GM21723 (cell line): ENCODE measurements at regions not wholly inside any gene's neighbourhood (a gene's known extent, or its start where the extent isn't known, plus 50 kb on each side); places are given as distances from the start of the nearest gene placed in this dataset.
"Not testable (repeated sequence)": the region's sequence is repeated elsewhere in the genome, so short reads cannot be mapped to it uniquely, and the experiment has no call there.

Source experiments
- ATAC-seq: cut with Tn5 transposase; IDR thresholded peaks from one replicate; pipeline ENCODE4 v1.9.1; 2021; ENCODE audit warnings: mild to moderate bottlenecking, moderate library complexity; ENCODE audit not compliant: unreplicated experiment

DNA sequence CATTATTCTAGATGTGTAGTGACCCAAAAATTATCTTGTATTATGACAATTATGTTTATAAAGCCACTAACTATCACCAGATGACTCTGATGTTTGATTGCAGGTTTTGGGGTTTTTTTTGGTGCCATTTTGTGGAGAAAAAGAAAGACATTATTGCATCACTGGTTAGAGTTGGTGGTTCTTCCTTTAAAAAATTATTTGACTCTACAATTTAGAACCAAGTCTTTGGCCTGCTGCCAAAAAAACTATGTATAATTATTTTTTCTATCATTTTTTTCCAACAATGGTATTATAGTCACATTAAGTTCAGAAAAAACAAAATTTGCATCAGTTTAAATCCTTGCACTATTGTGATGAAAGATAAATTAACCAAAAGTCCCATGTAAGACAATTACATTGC lies 258.6 kb upstream of the GRM7 start:
- ATAC-seq, result no peak

DNA sequence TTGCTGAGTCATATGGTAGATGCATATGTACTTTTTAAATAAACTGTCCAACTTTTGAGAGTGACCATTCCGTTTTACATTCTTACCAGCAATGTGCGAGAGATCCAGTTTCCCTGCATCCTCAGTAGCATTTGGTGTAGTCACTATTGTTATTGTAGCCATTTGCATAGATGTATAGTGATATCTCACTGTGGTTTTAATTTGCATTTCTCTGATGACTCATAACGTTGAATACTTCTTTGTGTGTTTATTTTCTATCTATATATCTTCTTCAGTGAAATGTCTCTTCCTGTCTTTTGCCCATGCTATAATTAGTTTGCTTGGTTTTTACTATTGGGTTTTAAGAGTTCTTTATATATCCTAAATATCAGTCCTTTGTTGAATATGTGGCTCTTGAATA lies 255.7 kb upstream of the GRM7 start:
- ATAC-seq, result no peak

DNA sequence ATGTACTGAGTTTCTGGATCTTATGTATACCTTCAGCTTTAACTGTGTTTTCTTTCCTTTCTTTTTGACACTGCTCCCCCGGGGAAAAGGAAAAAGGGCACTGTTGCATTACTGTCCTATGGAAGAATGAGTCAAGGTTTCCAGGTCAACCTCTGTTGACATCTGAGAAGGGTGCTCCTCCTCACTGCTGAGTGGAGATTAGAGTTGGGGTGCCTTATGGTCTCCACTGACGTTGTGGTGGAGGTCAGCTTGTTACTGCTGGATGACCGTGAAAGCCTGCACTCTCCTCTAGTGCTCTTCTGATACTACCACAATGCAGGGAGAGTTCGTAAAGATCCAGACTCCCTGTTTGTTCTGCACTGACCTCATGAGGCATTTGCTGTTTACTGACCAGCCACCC lies 252.1 kb upstream of the GRM7 start:
- ATAC-seq, result no peak

DNA sequence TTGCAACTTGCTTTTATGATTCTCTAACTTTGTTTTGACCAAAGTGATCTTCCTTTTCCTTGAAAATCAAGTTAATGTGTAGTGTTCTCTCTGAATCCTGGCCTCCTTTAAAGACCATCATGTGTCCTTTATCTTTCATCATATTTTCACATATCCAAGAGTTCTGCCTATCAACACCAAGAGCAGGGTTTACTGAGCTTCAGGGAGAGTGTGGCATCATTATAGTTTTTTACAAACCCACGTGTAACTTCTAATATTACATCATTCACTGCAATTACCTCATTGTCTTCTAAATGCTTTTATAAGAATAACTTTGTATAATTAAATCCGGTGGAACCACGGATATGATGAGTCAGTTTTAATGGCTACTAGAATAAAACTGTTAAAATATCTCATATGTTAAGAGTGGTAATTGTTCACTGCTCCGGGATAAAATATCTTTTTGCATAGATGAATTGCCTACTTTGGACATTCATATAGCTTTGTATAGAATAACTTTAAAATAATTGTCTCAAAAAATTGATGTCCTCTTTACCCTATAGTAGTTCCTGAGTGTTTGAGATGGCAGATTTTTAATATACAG lies 248.8 kb upstream of the GRM7 start:
- ATAC-seq, result no peak

- ATAC-seq, result no peak
Observed at GRCh38 chr3:6622260-6622659, 238.7 kb upstream of the GRM7 start.

DNA sequence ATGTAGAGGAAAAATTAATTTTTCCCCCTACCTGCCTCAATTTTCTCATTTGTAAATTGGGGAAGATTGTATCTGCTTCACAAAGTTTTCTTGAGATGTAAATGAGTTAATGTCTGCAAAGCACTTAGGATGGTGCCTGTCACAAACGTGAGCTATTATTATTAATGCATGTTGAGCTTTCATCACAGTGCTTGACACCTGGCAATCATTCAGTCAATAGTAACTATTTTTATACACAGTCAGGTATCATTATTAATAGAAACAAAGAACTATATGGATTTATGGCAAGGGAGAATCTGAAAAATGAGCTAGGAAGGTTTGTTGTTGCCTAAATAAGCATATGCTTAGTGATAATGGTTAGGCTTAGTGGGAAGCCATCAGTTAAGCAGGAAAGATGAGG lies 238.2 kb upstream of the GRM7 start:
- no peak for ATAC-seq

DNA sequence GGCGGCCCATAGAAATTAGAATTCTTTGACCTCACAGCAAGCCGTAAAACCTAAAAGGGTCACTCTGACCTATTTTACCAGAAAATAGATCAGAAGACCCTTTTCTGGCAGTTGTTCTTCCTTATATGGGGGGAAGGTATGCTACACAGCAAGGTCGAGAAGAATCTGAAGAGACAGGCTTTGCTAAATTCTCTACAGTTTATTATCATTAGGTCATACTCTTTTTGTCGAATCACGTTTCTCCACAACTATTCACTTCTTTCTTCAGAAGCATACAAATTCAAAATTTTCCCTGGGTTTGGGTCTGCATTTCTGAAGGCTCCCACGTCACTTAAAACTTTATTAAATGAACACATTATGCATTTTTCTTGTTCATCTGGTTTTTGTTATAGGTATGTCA lies 229.5 kb upstream of the GRM7 start:
- ATAC-seq, result no peak

DNA sequence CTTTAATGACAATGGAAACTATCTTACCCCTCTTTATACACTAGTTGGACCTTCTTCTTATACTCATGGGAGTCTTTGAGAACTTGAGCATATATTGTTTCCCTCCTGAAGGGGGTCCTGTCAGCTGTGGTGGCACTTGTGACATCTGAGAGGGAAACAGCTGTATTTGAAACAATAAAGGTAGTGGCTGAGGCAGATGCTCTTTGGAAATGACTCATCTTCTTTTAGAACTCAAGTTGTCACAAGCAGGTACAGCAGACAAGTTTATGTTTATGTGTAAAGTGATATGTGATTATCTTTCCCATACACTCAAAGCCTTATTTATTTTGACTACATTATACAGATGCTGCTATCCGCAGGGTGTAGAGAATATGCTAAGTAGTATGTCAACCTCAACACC lies 220.0 kb upstream of the GRM7 start:
- no peak for ATAC-seq

- ATAC-seq, result no peak
Observed at GRCh38 chr3:6644070-6644929, 216.6 kb upstream of the GRM7 start.

DNA sequence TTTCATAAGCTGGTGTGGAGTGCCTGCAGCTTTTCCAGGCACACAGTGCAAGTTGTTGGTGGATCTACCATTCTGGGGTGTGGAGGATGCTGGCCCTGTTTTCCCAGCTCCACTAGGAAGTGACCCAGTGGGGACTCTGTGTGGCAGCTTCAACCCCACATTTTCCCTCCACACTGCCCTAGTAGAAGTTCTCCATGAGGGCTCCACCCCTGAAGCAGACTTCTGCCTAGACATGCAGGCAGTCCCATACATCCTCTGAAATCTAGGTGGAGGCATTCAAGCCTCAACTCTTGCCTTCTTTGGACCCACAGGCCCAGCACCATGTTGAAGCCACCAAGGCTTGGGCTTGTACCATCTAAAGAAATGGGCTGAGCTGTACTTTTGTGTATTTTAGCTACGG lies 206.2 kb upstream of the GRM7 start:
- ATAC-seq, result no peak

DNA sequence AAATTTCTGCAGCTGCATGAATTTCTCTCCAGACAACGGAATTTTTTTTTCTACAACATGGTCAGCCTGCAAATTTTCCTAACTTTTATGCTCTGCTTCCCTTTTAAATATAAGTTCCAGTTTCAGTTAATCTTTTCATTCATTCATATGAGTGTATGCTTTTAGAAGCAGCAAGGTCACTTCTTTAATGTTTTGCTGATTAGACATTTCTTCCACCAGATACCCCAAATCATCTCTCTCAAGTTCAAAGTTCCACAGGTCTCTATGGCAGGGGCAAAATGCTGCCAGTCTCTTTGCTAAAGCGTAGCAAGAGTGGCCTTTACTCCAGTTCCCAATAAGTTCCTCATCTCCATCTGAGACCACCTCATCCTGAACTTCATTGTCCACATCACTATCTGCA lies 205.6 kb upstream of the GRM7 start:
- no peak for ATAC-seq

GRCh38 chr3:6657591-6657990 lies 203.3 kb upstream of the GRM7 start:
- ATAC-seq, result no peak

GRCh38 chr3:6667354-6667753 lies 193.6 kb upstream of the GRM7 start:
- ATAC-seq, result no peak

GRCh38 chr3:6671363-6671762 lies 189.6 kb upstream of the GRM7 start:
- ATAC-seq, result no peak

- no peak for ATAC-seq
Observed at GRCh38 chr3:6679510-6679909, 181.4 kb upstream of the GRM7 start.

DNA sequence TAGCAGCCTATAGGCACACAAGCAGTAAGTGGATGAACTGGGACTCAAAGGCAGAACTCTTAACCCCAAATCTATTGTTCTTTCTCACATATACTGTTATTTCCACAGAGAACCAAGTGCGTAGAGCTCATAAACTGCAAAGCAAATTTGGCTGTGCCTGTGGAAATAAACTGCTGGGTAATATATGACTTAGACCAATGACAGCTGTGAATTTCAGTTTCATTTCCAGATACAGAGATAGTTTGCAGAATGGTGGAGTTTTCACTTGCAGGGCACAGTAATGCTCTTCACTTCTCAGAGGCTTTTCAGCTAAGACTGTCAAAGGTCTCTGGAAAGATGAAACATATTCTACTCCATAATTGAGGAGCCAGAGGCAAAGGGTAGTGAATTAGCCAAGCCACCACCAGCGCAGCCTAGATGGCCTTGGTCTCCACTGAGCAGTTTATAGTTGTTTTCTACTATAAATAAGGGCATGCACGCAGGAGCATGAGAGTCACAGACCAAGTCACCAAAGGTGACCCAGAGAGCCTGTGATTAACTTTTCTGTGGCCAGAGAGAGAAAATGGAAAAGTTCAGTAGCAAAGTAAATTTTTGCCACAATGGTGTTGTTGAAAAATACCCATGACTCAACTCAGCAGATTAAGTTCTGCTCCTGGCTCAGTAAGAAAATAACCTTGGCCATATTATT lies 180.7 kb upstream of the GRM7 start:
- peak; percentile 96 for ATAC-seq

- no peak for ATAC-seq
Observed at GRCh38 chr3:6697285-6697684, 163.6 kb upstream of the GRM7 start.

DNA sequence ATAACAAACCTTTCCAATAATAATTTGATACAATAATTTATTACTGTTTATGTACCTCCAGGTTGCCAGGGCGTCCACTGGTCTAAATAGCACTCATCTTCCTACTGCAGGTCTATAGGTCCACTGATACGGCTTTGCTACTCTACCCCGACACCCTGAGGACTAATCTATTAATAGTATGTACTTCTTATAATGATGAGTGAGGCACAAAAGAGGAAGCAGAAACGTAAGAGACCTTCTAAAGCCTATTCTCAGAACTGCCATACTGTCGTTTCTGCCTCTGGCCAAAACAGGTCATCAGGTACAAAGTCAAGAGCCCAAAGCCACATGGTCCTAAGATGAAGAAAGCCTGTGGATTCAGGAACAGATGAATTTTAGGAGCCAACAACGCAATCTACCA lies 163.2 kb upstream of the GRM7 start:
- ATAC-seq, result no peak

GRCh38 chr3:6704817-6705216 lies 156.1 kb upstream of the GRM7 start:
- not testable (repeated sequence) for ATAC-seq

- no peak for ATAC-seq
Observed at GRCh38 chr3:6706777-6707176, 154.1 kb upstream of the GRM7 start.

- no peak for ATAC-seq
Observed at GRCh38 chr3:6709178-6709577, 151.7 kb upstream of the GRM7 start.

GRCh38 chr3:6714962-6715361 lies 146.0 kb upstream of the GRM7 start:
- no peak for ATAC-seq
